K562 (cell line): ENCODE measurements at regions not wholly inside any gene's neighbourhood (a gene's known extent, or its start where the extent isn't known, plus 50 kb on each side); places are given as distances from the start of the nearest gene placed in this dataset.

Experiments
- ATAC-seq: fragments of 200-7000 bp; cut with Tn5 transposase; 3 replicates; pipeline ENCODE4 v1.9.1; 2020; ENCODE audit warnings: moderate library complexity
- BruUV-seq: library from RNA; stranded (reverse); fragments of 400-500 nt; replicated peaks from 2 replicates; lab custom pipeline; 2021; lab: Mats Ljungman, UMichigan
- CTCF ChIA-PET: fragments of 300-600 bp; formaldehyde crosslinking; extraction: SDS; loops from one replicate; lab custom pipeline; 2021; ENCODE audit warnings: low intra/inter-chr PET ratio; lab: Yijun Ruan, JAX
- POLR2A ChIA-PET: fragments of 300-600, 350-650 bp; sonication (Branson Sonifier 250); formaldehyde crosslinking; extraction: SDS; loops from one replicate; lab custom pipeline; 2021; ENCODE audit warnings: antibody characterized with exemption, inconsistent platforms; lab: Yijun Ruan, JAX
- DNase-seq, 4 experiments: peaks; one replicate each; pipeline versions ENCODE4 v3.0.0 to v3.0.0-alpha.2; 2011 to 2018; ENCODE audit warnings: low spot score in 3 of 4, mixed read lengths in 3 of 4; ENCODE audit errors: extremely low read depth in 1 of 4
- FAIRE-seq: peaks from 2 replicates; lab custom pipeline; 2011; peaks lifted over from hg19 to GRCh38; lab: Jason Lieb, UNC
- H2AFZ ChIP-seq: 2 replicates; pipeline ENCODE4 v1.6.0; 2011; ENCODE audit warnings: low read depth, low read length, control low read depth, inconsistent platforms
- H3K27ac ChIP-seq: fragments of 200-600 bp; 3 replicates; pipeline ENCODE4 v1.8.0; 2011; ENCODE audit warnings: low read depth, mild to moderate bottlenecking, control low read depth, inconsistent platforms, low read length, moderate library complexity, mixed read lengths; ENCODE audit errors: extremely low read depth
- H3K27me3 ChIP-seq, 2 experiments: fragments of 300-600 bp in 1 of 2; 2 replicates in 1 of 2; 3 replicates in 1 of 2; pipeline versions ENCODE4 v1.6.0 to v1.8.0; 2011; ENCODE audit warnings: inconsistent platforms in 2 of 2, low read length in 2 of 2, mild to moderate bottlenecking in 1 of 2, mixed read lengths in 1 of 2, moderate library complexity in 1 of 2; ENCODE audit not compliant: control insufficient read depth in 2 of 2, insufficient read depth in 2 of 2
- H3K36me3 ChIP-seq: fragments of 300-600 bp; 3 replicates; pipeline ENCODE4 v1.8.0; 2011; ENCODE audit warnings: mild to moderate bottlenecking, low read length, inconsistent platforms; ENCODE audit not compliant: control insufficient read depth, insufficient read depth
- H3K4me1 ChIP-seq, 2 experiments: fragments of 200-600 bp in 1 of 2; replicated peaks in 1 of 2; 2 replicates in 1 of 2; 3 replicates in 1 of 2; pipeline versions ENCODE4 v1.5.1 to v1.8.0; 2011; ENCODE audit warnings: inconsistent platforms in 2 of 2, low read length in 2 of 2, mild to moderate bottlenecking in 1 of 2, mixed read lengths in 1 of 2, moderate library complexity in 1 of 2; ENCODE audit not compliant: control insufficient read depth in 2 of 2, insufficient read depth in 2 of 2
- H3K4me2 ChIP-seq: 2 replicates; pipeline ENCODE4 v1.6.1; 2011; ENCODE audit warnings: low read length, control low read depth, inconsistent platforms, mixed read lengths; ENCODE audit not compliant: insufficient read depth
- H3K4me3 ChIP-seq: fragments of 200-600 bp; sonication (generic), shearing (Covaris generic); 2 replicates; pipeline ENCODE4 v1.5.1; 2016; ENCODE audit warnings: control low read depth, inconsistent platforms
- H3K79me2 ChIP-seq: fragments of 200-600 bp; 3 replicates; pipeline ENCODE4 v1.8.0; 2011; ENCODE audit warnings: low read length, inconsistent platforms; ENCODE audit not compliant: control insufficient read depth, insufficient read depth
- H3K9ac ChIP-seq, 2 experiments: 2 replicates each; pipeline versions ENCODE4 v1.6.0 to v1.6.1; 2011; ENCODE audit warnings: low read depth in 2 of 2, low read length in 2 of 2, control low read depth in 1 of 2, inconsistent platforms in 1 of 2, mild to moderate bottlenecking in 1 of 2, mixed read lengths in 1 of 2; ENCODE audit not compliant: insufficient read depth in 1 of 2
- H3K9me1 ChIP-seq: one replicate; pipeline ENCODE4 v1.6.0; 2011; ENCODE audit warnings: inconsistent platforms, mild to moderate bottlenecking, low read length, moderate library complexity; ENCODE audit not compliant: control insufficient read depth, insufficient read depth
- H3K9me3 ChIP-seq: replicated peaks from 2 replicates; pipeline ENCODE4 v1.5.1; 2011; ENCODE audit warnings: low read depth, low read length, inconsistent platforms; ENCODE audit not compliant: control insufficient read depth, insufficient read depth
- H4K20me1 ChIP-seq: replicated peaks from 2 replicates; pipeline ENCODE4 v1.6.1; 2011; ENCODE audit warnings: low read length, inconsistent platforms, mixed read lengths; ENCODE audit not compliant: control insufficient read depth, insufficient read depth
- CHCHD3 ChIP-seq: fragments of 250-450 bp; sonication (Bioruptor Pico); IDR thresholded peaks from 2 replicates; pipeline ENCODE4 v2.1.2; 2022; ENCODE audit warnings: mild to moderate bottlenecking
- NCOR1 ChIP-seq: fragments of 450-650 bp; IDR thresholded peaks from 2 replicates; pipeline ENCODE4 v1.6.1; 2016; ENCODE audit warnings: mild to moderate bottlenecking, moderate library complexity
- ZBTB7A ChIP-seq: IDR thresholded peaks from 2 replicates; pipeline ENCODE4 v1.6.1; 2011; ENCODE audit warnings: low read depth, mild to moderate bottlenecking, low read length, moderate library complexity, borderline replicate concordance; ENCODE audit not compliant: control insufficient read depth
- ZNF133 ChIP-seq: fragments of 250-450 bp; sonication (Bioruptor Pico); IDR thresholded peaks from 2 replicates; pipeline ENCODE4 v1.4.0; 2020; ENCODE audit warnings: mild to moderate bottlenecking
- ZNF584 ChIP-seq: fragments of 200-800 bp; sonication (Bioruptor generic); IDR thresholded peaks from 2 replicates; pipeline ENCODE4 v1.6.1; 2016; ENCODE audit warnings: low read depth, mild to moderate bottlenecking, missing genetic modification characterization, missing compliant biosample characterization
- ZNF668 ChIP-seq: fragments of 250-450 bp; sonication (Bioruptor Pico); IDR thresholded peaks from 2 replicates; pipeline ENCODE4 v1.8.0; 2022; ENCODE audit warnings: mild to moderate bottlenecking, inconsistent platforms
- WGBS: fragments of 100-300 bp; shearing (Covaris generic); methylation state at CpG from one replicate; pipeline ENCODE4 v1.1.6; 2016; ENCODE audit warnings: low coverage, mixed read lengths; ENCODE audit not compliant: insufficient coverage; ENCODE audit errors: missing lambda C conversion rate; 5-methylcytosine and 5-hydroxymethylcytosine counted together
- in situ Hi-C: fragments of 300-500 bp; cut with MboI; formaldehyde crosslinking; loops from 4 replicates; pipeline ENCODE4 v1.15.0; 2018; ENCODE audit warnings: inconsistent platforms, mixed read lengths
- intact Hi-C: fragments of 100-400 bp; cut with micrococcal nuclease; formaldehyde crosslinking; loops from 2 replicates; pipeline ENCODE4 v1.14.2; 2022
- TF ChIP-seq, protein P1 (sequence below): fragments of 450-650 bp; IDR thresholded peaks from 2 replicates; pipeline ENCODE4 v1.6.1; 2016
- TF ChIP-seq, protein P2 (sequence below): sonication (generic); formaldehyde crosslinking; IDR thresholded peaks from 2 replicates; pipeline ENCODE4 v1.8.1; 2023; ENCODE audit warnings: mild to moderate bottlenecking, missing genetic modification reagents, moderate library complexity
- TF ChIP-seq, protein P3 (sequence below): sonication (generic); formaldehyde crosslinking; IDR thresholded peaks from 2 replicates; pipeline ENCODE4 v1.8.1; 2023; ENCODE audit warnings: mild to moderate bottlenecking, missing genetic modification reagents
- TF ChIP-seq, protein P4 (sequence below), 2 experiments: IDR thresholded peaks; 2 replicates each; pipeline ENCODE4 v1.6.1; 2012; ENCODE audit warnings: improper control_type of control experiment in 2 of 2, low read depth in 2 of 2, low read length in 2 of 2, borderline replicate concordance in 1 of 2
- TF ChIP-seq, protein P5 (sequence below): IDR thresholded peaks from 2 replicates; pipeline ENCODE4 v1.6.1; 2014; ENCODE audit warnings: antibody characterized with exemption

DNA sequence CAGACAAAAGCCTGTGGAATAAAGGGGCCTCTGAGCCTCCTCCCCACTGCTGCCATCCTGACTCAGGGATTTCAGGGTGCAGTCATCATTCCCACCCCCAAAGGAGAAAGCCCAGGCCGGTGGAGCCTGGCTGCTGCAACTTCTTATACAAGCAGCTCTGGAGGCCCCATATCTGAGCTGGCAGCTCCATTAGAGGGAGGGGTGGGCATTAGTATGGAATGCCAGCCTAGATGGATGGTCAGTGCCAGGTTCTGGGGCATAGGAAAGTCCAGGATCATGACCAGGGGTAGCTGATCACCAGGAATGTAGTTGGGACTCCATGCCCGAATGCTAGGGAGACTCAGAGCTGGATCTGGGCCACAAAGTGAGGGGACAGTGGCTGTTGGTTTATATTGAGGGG lies 581.0 kb downstream of the KCNJ18 start:
- FAIRE-seq (no peak), ATAC-seq (no peak), DNase-seq (no peak)
- H3K27me3 ChIP-seq = peaks cover 0 to 10% of the 10 kb centered on the region in 2 experiments; a peak in 2 of 5 replicates
- no peaks in the 10 kb centered on the region; the same call in 1 of the 2 replicates for H3K9me3 ChIP-seq
- H3K79me2 ChIP-seq = no peaks in the 10 kb centered on the region
- H3K4me1 ChIP-seq = peaks cover 0 to 3% of the 10 kb centered on the region in 2 experiments; a peak in 1 of 5 replicates
- no TSS peak for BruUV-seq
- no peaks in the 10 kb centered on the region for H3K36me3 ChIP-seq
- H3K27ac ChIP-seq = no peak overlapping the region
- TF ChIP-seq, protein P1, sequence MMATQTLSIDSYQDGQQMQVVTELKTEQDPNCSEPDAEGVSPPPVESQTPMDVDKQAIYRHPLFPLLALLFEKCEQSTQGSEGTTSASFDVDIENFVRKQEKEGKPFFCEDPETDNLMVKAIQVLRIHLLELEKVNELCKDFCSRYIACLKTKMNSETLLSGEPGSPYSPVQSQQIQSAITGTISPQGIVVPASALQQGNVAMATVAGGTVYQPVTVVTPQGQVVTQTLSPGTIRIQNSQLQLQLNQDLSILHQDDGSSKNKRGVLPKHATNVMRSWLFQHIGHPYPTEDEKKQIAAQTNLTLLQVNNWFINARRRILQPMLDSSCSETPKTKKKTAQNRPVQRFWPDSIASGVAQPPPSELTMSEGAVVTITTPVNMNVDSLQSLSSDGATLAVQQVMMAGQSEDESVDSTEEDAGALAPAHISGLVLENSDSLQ = no peak
- TF ChIP-seq, protein P2, sequence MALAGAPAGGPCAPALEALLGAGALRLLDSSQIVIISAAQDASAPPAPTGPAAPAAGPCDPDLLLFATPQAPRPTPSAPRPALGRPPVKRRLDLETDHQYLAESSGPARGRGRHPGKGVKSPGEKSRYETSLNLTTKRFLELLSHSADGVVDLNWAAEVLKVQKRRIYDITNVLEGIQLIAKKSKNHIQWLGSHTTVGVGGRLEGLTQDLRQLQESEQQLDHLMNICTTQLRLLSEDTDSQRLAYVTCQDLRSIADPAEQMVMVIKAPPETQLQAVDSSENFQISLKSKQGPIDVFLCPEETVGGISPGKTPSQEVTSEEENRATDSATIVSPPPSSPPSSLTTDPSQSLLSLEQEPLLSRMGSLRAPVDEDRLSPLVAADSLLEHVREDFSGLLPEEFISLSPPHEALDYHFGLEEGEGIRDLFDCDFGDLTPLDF (CRISPR knock-in tag) = no peak
- no peak for TF ChIP-seq ZNF133
- TF ChIP-seq, protein P3, sequence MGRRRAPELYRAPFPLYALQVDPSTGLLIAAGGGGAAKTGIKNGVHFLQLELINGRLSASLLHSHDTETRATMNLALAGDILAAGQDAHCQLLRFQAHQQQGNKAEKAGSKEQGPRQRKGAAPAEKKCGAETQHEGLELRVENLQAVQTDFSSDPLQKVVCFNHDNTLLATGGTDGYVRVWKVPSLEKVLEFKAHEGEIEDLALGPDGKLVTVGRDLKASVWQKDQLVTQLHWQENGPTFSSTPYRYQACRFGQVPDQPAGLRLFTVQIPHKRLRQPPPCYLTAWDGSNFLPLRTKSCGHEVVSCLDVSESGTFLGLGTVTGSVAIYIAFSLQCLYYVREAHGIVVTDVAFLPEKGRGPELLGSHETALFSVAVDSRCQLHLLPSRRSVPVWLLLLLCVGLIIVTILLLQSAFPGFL (CRISPR knock-in tag) = no peak
- no peak for TF ChIP-seq ZNF584 (CRISPR knock-in tag)
- TF ChIP-seq, protein P4, sequence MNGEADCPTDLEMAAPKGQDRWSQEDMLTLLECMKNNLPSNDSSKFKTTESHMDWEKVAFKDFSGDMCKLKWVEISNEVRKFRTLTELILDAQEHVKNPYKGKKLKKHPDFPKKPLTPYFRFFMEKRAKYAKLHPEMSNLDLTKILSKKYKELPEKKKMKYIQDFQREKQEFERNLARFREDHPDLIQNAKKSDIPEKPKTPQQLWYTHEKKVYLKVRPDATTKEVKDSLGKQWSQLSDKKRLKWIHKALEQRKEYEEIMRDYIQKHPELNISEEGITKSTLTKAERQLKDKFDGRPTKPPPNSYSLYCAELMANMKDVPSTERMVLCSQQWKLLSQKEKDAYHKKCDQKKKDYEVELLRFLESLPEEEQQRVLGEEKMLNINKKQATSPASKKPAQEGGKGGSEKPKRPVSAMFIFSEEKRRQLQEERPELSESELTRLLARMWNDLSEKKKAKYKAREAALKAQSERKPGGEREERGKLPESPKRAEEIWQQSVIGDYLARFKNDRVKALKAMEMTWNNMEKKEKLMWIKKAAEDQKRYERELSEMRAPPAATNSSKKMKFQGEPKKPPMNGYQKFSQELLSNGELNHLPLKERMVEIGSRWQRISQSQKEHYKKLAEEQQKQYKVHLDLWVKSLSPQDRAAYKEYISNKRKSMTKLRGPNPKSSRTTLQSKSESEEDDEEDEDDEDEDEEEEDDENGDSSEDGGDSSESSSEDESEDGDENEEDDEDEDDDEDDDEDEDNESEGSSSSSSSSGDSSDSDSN (IDR thresholded peaks at IDR 0.05; ENCODE audit: borderline replicate concordance in 1 of 2, low read depth in 2 of 2, low read length in 2 of 2) = no peak
- no peak for TF ChIP-seq NCOR1
- TF ChIP-seq ZNF668 (CRISPR knock-in tag) = no peak
- TF ChIP-seq, protein P5, sequence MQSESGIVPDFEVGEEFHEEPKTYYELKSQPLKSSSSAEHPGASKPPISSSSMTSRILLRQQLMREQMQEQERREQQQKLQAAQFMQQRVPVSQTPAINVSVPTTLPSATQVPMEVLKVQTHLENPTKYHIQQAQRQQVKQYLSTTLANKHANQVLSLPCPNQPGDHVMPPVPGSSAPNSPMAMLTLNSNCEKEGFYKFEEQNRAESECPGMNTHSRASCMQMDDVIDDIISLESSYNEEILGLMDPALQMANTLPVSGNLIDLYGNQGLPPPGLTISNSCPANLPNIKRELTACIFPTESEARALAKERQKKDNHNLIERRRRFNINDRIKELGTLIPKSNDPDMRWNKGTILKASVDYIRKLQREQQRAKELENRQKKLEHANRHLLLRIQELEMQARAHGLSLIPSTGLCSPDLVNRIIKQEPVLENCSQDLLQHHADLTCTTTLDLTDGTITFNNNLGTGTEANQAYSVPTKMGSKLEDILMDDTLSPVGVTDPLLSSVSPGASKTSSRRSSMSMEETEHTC = no peak
- TF ChIP-seq ZBTB7A = no peak
- no peak for TF ChIP-seq CHCHD3 (CRISPR knock-in tag)
- H4K20me1 ChIP-seq = no peaks in the 10 kb centered on the region
- intact Hi-C loops = no loop called here
- ChIA-PET POLR2A (no interaction called here), CTCF (no interaction called here)
- H3K9me1 ChIP-seq = no peaks in the 10 kb centered on the region
- no peak overlapping the region for H2AFZ ChIP-seq
- H3K4me3 ChIP-seq = no peak overlapping the region
- no peak overlapping the region for H3K9ac ChIP-seq
- 0% methylated on average over 1 of the region's 2 CpGs for WGBS
- in situ Hi-C loops = no loop called here
- H3K4me2 ChIP-seq = no peak overlapping the region
